ENCODE measurements at regions not wholly inside any gene's neighbourhood (a gene's known extent, or its start where the extent isn't known, plus 50 kb on each side); places are given as distances from the start of the nearest gene placed in this dataset.

DNA sequence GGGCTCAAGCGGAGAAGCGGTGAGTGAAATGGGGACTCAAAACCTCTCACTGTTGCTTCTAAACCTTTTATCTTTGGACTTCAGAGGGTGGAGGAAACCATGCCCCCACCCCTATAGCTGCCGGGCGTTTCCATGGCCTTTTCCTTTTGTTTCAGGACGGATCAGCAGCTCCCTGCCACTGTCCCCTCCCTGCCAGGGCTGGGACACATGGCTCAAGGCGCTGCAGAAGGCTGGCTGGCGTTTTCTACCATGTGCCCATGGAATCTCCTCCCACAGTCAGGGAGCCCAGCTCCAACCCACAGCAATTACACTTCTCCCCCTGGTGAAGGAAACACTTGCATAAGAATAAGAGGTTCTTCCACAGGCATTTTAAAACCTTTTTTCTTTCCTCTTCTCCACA lies 812.7 kb downstream of the PLA2G4A start:
- Histone ChIP-seq H3K9me3 (ENCODE audit: low read length) (no peaks in the 10 kb centered on the region), H3K4me3 (ENCODE audit: low read depth, low read length, poor library complexity, severe bottlenecking) (no peak overlapping the region), H3K9me2 (ENCODE audit: insufficient read depth, low read length) (no peaks in the 10 kb centered on the region), H3K79me2 (ENCODE audit: insufficient read depth, low read depth, low read length) (no peaks in the 10 kb centered on the region), H3K4me1 (ENCODE audit: insufficient read depth, low read length, poor library complexity, severe bottlenecking) (no peaks in the 10 kb centered on the region), H3K36me3 (ENCODE audit: insufficient read depth, low read length) (no peaks in the 10 kb centered on the region), H4K20me1 (ENCODE audit: insufficient read depth, low read length) (no peaks in the 10 kb centered on the region), H3K27ac (ENCODE audit: low read depth, low read length, poor library complexity, severe bottlenecking) (no peak overlapping the region), H2AFZ (ENCODE audit: low read length) (no peak overlapping the region), H3K4me2 (ENCODE audit: low read length) (no peak overlapping the region)
- BruUV-seq (replicated peaks), result no TSS peak
- ChIA-PET POLR2A (no interaction called here), CTCF (ENCODE audit: unreplicated experiment) (no interaction called here)
- no peak for DNase-seq (ENCODE audit: low spot score)
- TF ChIP-seq, protein P1, sequence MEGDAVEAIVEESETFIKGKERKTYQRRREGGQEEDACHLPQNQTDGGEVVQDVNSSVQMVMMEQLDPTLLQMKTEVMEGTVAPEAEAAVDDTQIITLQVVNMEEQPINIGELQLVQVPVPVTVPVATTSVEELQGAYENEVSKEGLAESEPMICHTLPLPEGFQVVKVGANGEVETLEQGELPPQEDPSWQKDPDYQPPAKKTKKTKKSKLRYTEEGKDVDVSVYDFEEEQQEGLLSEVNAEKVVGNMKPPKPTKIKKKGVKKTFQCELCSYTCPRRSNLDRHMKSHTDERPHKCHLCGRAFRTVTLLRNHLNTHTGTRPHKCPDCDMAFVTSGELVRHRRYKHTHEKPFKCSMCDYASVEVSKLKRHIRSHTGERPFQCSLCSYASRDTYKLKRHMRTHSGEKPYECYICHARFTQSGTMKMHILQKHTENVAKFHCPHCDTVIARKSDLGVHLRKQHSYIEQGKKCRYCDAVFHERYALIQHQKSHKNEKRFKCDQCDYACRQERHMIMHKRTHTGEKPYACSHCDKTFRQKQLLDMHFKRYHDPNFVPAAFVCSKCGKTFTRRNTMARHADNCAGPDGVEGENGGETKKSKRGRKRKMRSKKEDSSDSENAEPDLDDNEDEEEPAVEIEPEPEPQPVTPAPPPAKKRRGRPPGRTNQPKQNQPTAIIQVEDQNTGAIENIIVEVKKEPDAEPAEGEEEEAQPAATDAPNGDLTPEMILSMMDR (conservative IDR thresholded peaks at IDR 0.05; ENCODE audit: low read length), result no peak
- no peak for TF ChIP-seq EZH2phosphoT487 (IDR thresholded peaks at IDR 0.05; ENCODE audit: borderline replicate concordance, low read depth, low read length)
- intact Hi-C loops (cut with micrococcal nuclease; ENCODE audit: unreplicated experiment), result no loop called here

DNA sequence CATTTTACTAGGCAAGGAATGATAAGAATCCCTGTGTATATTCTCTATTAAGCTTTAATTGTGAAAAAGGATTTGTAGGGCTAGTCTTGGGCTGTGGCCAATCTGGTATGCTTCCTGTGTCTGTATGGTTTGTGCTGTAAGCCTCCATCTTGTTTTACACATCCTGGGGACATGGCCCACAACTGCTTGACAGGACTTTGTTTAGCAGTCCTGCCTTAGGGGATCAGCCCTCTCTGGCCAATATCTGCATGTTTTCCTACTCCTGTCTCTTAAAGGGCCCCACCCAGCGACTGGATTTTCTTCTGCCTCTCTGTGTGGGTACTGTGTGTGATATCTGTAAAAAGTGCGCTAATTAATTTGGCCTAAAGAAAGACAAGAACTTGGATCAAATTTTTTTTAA lies 813.2 kb downstream of the PLA2G4A start:
- no peaks in the 10 kb centered on the region for H3K36me3 ChIP-seq (ENCODE audit: insufficient read depth, low read length)
- H3K9me3 ChIP-seq (ENCODE audit: low read length), result no peaks in the 10 kb centered on the region
- BruUV-seq (replicated peaks), result no TSS peak
- H3K4me2 ChIP-seq (ENCODE audit: low read length), result no peak overlapping the region
- POLR2A ChIA-PET, result no interaction called here
- no peaks in the 10 kb centered on the region for H4K20me1 ChIP-seq (ENCODE audit: insufficient read depth, low read length)
- H3K79me2 ChIP-seq (ENCODE audit: insufficient read depth, low read depth, low read length), result no peaks in the 10 kb centered on the region
- no peak overlapping the region for H2AFZ ChIP-seq (ENCODE audit: low read length)
- H3K4me3 ChIP-seq (ENCODE audit: low read depth, low read length, poor library complexity, severe bottlenecking), result no peak overlapping the region
- intact Hi-C loops (cut with micrococcal nuclease; ENCODE audit: unreplicated experiment), result no loop called here
- no peak for TF ChIP-seq EZH2phosphoT487 (IDR thresholded peaks at IDR 0.05; ENCODE audit: borderline replicate concordance, low read depth, low read length)
- TF ChIP-seq, protein P1 (conservative IDR thresholded peaks at IDR 0.05; ENCODE audit: low read length), result no peak
- no peaks in the 10 kb centered on the region for H3K9me2 ChIP-seq (ENCODE audit: insufficient read depth, low read length)
- H3K4me1 ChIP-seq (ENCODE audit: insufficient read depth, low read length, poor library complexity, severe bottlenecking), result no peaks in the 10 kb centered on the region
- no peak for DNase-seq (ENCODE audit: low spot score)
- CTCF ChIA-PET (ENCODE audit: unreplicated experiment), result no interaction called here
- no peak overlapping the region for H3K27ac ChIP-seq (ENCODE audit: low read depth, low read length, poor library complexity, severe bottlenecking)

DNA sequence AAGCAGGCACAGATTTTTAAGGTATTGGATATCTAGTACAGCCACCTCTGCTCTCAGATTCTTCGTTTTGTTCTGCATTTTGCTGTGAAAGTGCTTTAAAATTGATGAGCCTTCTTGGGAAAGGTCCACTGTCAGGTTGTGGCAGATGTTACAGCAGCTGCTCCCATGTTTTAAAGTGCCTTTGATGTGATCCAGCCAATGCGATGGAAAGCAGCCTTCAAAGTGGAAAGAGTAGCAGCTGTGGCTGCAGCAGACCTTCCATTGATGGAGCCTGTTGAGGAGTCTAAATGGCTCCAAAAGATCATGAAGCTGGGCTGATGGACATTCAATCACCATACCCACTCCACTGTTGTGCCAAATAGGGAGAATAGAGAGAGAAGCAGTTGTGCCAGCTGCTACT lies 816.9 kb downstream of the PLA2G4A start:
- CTCF ChIA-PET (ENCODE audit: unreplicated experiment), result no interaction called here

More for the DNA sequence above, 816.9 kb downstream of the PLA2G4A start:
- Histone ChIP-seq H3K4me3 (ENCODE audit: low read depth, low read length, poor library complexity, severe bottlenecking) (no peak overlapping the region), H4K20me1 (ENCODE audit: insufficient read depth, low read length) (no peaks in the 10 kb centered on the region), H3K79me2 (ENCODE audit: insufficient read depth, low read depth, low read length) (no peaks in the 10 kb centered on the region), H3K36me3 (ENCODE audit: insufficient read depth, low read length) (no peaks in the 10 kb centered on the region), H3K9me3 (ENCODE audit: low read length) (no peaks in the 10 kb centered on the region), H3K27ac (ENCODE audit: low read depth, low read length, poor library complexity, severe bottlenecking) (no peak overlapping the region), H3K4me2 (ENCODE audit: low read length) (no peak overlapping the region), H3K9me2 (ENCODE audit: insufficient read depth, low read length) (no peaks in the 10 kb centered on the region), H2AFZ (ENCODE audit: low read length) (no peak overlapping the region), H3K4me1 (ENCODE audit: insufficient read depth, low read length, poor library complexity, severe bottlenecking) (no peaks in the 10 kb centered on the region)
- BruUV-seq (replicated peaks), result no TSS peak
- intact Hi-C loops (cut with micrococcal nuclease; ENCODE audit: unreplicated experiment), result no loop called here
- TF ChIP-seq EZH2phosphoT487 (IDR thresholded peaks at IDR 0.05; ENCODE audit: borderline replicate concordance, low read depth, low read length), result no peak
- TF ChIP-seq, protein P1 (conservative IDR thresholded peaks at IDR 0.05; ENCODE audit: low read length), result no peak
- no peak for DNase-seq (ENCODE audit: low spot score)
- POLR2A ChIA-PET, result no interaction called here

Measured in OCI-LY7 (cell line).